Ishikawa (cell line): ENCODE measurements at regions not wholly inside any gene's neighbourhood (a gene's known extent, or its start where the extent isn't known, plus 50 kb on each side); places are given as distances from the start of the nearest gene placed in this dataset.

Source experiments
- CEBPB ChIP-seq: IDR thresholded peaks from 2 replicates; pipeline ENCODE4 v1.6.1; 2012
- CREB1 ChIP-seq: IDR thresholded peaks from 2 replicates; pipeline ENCODE4 v1.6.1; 2012; ENCODE audit warnings: low read depth
- EGR1 ChIP-seq: IDR thresholded peaks from 2 replicates; pipeline ENCODE4 v1.6.1; 2012
- EP300 ChIP-seq: IDR thresholded peaks from 2 replicates; pipeline ENCODE4 v1.6.1; 2012; ENCODE audit warnings: borderline replicate concordance
- FOXM1 ChIP-seq: IDR thresholded peaks from 2 replicates; pipeline ENCODE4 v1.6.1; 2012; ENCODE audit warnings: low read depth, borderline replicate concordance
- NFIC ChIP-seq: IDR thresholded peaks from 2 replicates; pipeline ENCODE4 v1.6.1; 2012
- RAD21 ChIP-seq: IDR thresholded peaks from 2 replicates; pipeline ENCODE4 v1.6.1; 2012; ENCODE audit warnings: low read depth
- TAF1 ChIP-seq: IDR thresholded peaks from 2 replicates; pipeline ENCODE4 v1.6.1; 2012; ENCODE audit warnings: low read depth, mild to moderate bottlenecking
- TCF12 ChIP-seq: IDR thresholded peaks from 2 replicates; pipeline ENCODE4 v1.6.1; 2012; ENCODE audit warnings: low read depth
- TEAD4 ChIP-seq: IDR thresholded peaks from 2 replicates; pipeline ENCODE4 v1.6.1; 2012
- YY1 ChIP-seq: IDR thresholded peaks from 2 replicates; pipeline ENCODE4 v1.6.1; 2012; ENCODE audit warnings: low read depth
- ZBTB7A ChIP-seq: IDR thresholded peaks from 2 replicates; pipeline ENCODE4 v1.6.1; 2012; ENCODE audit warnings: low read depth
- TF ChIP-seq, protein P1 (sequence below): IDR thresholded peaks from 2 replicates; pipeline ENCODE4 v1.6.1; 2012
- TF ChIP-seq, protein P2 (sequence below): IDR thresholded peaks from 2 replicates; pipeline ENCODE4 v1.6.1; 2012; ENCODE audit warnings: low read depth, mild to moderate bottlenecking
- TF ChIP-seq, protein P3 (sequence below): IDR thresholded peaks from 2 replicates; pipeline ENCODE4 v1.6.1; 2012

DNA sequence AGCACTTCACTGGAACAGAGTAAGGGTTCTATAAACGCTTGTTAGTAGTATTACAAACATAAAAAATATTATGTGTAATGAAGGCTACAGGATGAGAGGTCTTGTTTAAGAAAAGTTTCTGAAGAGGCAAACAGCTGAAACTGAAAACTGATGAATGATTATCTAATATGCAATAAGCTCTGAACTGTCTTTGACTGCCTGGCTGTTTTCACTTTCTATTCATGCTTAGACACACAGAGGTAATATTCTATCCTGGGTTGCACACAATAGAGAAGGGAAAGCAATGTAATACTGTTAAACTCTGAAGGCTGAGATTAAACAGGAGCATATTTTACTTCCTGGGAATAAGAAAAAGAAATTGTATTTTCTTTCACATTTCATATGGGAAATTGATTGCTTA is 251.3 kb downstream of the ALX1 start:
- no peak for TF ChIP-seq RAD21
- TF ChIP-seq CEBPB: no peak
- TF ChIP-seq NFIC: no peak
- no peak for TF ChIP-seq EP300
- no peak for TF ChIP-seq TCF12
- no peak for TF ChIP-seq TEAD4
- no peak for TF ChIP-seq ZBTB7A
- TF ChIP-seq EGR1: no peak

DNA sequence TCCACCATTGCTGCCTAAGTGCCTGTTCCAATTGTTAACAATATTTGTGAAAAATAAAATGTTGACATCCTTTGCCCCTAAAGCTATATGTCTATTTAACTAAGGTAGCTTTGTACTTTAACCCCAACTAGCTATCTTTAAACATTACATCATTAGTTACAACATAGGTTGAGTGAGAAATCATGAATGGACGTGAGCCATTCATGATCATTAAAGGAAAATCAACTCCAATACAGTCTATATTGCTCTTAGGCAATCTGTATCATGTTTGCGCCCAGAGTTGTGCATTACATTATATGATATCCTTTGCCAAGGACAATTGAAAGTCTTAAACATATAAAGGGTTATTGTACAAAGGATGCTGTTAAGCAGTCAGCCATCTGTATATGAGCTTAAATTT is 269.6 kb downstream of the ALX1 start:
- TF ChIP-seq TCF12: no peak
- TF ChIP-seq EP300: no peak
- TF ChIP-seq CREB1: no peak
- TF ChIP-seq CEBPB: no peak
- no peak for TF ChIP-seq TAF1
- TF ChIP-seq YY1: no peak
- TF ChIP-seq, protein P1, sequence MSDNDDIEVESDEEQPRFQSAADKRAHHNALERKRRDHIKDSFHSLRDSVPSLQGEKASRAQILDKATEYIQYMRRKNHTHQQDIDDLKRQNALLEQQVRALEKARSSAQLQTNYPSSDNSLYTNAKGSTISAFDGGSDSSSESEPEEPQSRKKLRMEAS: no peak
- TF ChIP-seq EGR1: no peak
- TF ChIP-seq RAD21: no peak
- TF ChIP-seq, protein P2, sequence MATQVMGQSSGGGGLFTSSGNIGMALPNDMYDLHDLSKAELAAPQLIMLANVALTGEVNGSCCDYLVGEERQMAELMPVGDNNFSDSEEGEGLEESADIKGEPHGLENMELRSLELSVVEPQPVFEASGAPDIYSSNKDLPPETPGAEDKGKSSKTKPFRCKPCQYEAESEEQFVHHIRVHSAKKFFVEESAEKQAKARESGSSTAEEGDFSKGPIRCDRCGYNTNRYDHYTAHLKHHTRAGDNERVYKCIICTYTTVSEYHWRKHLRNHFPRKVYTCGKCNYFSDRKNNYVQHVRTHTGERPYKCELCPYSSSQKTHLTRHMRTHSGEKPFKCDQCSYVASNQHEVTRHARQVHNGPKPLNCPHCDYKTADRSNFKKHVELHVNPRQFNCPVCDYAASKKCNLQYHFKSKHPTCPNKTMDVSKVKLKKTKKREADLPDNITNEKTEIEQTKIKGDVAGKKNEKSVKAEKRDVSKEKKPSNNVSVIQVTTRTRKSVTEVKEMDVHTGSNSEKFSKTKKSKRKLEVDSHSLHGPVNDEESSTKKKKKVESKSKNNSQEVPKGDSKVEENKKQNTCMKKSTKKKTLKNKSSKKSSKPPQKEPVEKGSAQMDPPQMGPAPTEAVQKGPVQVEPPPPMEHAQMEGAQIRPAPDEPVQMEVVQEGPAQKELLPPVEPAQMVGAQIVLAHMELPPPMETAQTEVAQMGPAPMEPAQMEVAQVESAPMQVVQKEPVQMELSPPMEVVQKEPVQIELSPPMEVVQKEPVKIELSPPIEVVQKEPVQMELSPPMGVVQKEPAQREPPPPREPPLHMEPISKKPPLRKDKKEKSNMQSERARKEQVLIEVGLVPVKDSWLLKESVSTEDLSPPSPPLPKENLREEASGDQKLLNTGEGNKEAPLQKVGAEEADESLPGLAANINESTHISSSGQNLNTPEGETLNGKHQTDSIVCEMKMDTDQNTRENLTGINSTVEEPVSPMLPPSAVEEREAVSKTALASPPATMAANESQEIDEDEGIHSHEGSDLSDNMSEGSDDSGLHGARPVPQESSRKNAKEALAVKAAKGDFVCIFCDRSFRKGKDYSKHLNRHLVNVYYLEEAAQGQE: no peak
- TF ChIP-seq ZBTB7A: no peak
- no peak for TF ChIP-seq NFIC
- no peak for TF ChIP-seq FOXM1
- no peak for TF ChIP-seq TEAD4
- TF ChIP-seq, protein P3, sequence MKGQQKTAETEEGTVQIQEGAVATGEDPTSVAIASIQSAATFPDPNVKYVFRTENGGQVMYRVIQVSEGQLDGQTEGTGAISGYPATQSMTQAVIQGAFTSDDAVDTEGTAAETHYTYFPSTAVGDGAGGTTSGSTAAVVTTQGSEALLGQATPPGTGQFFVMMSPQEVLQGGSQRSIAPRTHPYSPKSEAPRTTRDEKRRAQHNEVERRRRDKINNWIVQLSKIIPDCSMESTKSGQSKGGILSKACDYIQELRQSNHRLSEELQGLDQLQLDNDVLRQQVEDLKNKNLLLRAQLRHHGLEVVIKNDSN: no peak

DNA sequence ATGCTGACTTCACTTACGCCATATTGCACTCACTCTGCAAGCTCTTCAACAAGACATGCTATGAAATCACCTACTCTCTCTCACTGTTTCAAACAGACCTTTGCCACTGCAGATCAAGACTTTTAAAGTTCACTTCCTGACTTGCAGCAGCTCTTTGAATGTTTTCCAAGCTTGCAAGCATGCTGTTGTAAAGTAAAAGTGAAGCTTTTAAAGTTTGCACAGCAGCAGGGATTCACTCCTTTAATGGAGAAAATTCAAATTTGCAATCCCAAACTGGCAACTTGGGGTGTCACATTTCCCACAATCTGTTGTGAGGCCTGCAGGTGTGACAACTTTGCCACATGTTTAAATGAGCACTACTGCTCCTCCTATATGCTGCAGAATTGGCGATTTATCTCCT is 270.9 kb downstream of the ALX1 start:
- TF ChIP-seq, protein P2: no peak

DNA sequence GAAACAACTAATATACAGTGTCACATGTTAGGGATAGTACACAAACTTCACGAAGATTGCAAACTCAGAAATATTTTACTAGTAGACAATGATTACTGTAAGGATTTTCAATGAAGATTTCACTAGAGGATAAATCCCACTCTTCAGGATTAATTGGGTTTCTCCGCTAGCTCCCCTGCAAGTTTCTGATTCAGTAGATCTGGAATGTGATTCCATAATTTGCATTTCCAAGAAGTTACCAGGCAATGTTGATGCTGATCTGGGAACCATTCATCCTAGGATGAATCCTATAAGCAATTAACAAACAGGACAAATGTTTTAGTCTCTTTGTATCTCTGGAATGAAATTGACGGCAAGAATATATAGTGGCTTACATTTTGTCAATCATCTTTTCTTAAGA is 272.4 kb downstream of the ALX1 start:
- TF ChIP-seq YY1: no peak

DNA sequence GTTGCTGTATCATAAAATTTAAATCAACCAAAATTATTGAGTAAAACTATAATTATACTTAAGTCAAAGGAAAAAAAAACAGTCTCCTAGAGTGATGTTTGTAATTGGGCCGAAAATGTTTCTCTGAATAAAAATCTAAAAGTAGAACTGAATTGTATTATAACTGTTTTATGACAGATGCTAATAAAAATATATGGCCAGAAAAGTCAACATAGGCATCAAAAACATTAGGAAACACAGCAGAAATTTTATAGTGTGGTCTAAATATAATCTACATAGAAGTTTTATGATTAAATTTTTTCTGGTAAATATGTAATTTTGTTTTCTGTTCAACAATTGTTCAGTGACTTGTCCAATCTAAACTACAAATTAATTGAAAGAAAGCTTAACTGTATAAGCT is 277.8 kb downstream of the ALX1 start:
- TF ChIP-seq, protein P1: no peak
- TF ChIP-seq CREB1: no peak
- no peak for TF ChIP-seq TAF1
- no peak for TF ChIP-seq YY1
- TF ChIP-seq, protein P2: no peak

DNA sequence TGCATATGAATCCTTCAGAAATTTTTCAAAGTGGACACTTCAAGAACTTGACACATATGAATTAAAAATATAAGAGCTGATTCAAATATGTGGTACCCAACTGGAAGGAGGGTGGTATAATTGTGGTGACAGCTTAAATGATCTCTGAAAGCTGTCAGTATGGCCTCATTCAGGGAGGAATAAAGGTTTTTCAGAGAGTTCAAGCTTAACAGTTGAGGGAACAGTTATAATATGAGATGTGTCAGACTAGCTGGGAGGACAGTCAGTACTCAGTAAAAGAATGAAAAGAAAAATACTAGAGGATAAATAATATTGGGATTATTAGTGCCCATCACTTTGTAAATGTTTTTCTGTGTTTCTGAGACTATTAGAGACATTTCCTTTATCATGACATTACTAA is 277.5 kb downstream of the RASSF9 start:
- TF ChIP-seq TAF1 (no peak), NFIC (no peak), CEBPB (no peak), FOXM1 (no peak), TEAD4 (no peak), ZBTB7A (no peak), YY1 (no peak), TCF12 (no peak), EP300 (no peak), EGR1 (no peak), RAD21 (no peak), CREB1 (no peak)
- TF ChIP-seq, protein P3: no peak
- TF ChIP-seq, protein P1: no peak
- TF ChIP-seq, protein P2: no peak
